ENCODE measurements at regions not wholly inside any gene's neighbourhood (a gene's known extent, or its start where the extent isn't known, plus 50 kb on each side); places are given as distances from the start of the nearest gene placed in this dataset.

GRCh38 chr16:6625606-6626005, 707.0 kb upstream of the RBFOX1 start:
- no peak for TF ChIP-seq CTCF (IDR thresholded peaks at IDR 0.05; ENCODE audit: low read depth, low read length)
- no peak for DNase-seq (ENCODE audit: extremely low read depth, low read depth)

DNA sequence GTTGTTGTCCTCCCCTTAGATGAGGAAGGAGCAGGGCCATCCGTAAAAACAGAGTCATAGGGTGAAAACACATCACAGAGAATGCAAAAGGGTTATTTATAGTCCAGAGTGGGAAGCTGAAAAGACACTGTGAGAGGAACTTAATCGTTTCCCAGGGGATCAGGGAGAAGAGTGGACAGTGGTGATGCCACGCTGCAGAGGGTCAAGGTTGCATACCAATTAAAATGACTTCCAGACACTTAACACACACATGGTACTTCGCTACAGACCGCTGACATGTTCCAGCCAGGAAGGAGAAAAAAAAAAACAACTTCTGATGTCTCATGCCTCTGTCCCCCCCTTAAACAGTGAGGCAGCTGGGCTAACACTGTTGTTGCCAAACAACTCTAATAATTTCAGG, 713.8 kb upstream of the RBFOX1 start:
- no peak for TF ChIP-seq CTCF (IDR thresholded peaks at IDR 0.05; ENCODE audit: low read depth, low read length)

GRCh38 chr16:6616746-6617145, 715.9 kb upstream of the RBFOX1 start:
- no peak for DNase-seq (ENCODE audit: extremely low read depth, low read depth)
- no peak for TF ChIP-seq CTCF (IDR thresholded peaks at IDR 0.05; ENCODE audit: low read depth, low read length)

More for the DNA sequence above, 713.8 kb upstream of the RBFOX1 start:
- DNase-seq (ENCODE audit: extremely low read depth, low read depth), result no peak

GRCh38 chr16:6615636-6616035, 717.0 kb upstream of the RBFOX1 start:
- no peak for TF ChIP-seq CTCF (IDR thresholded peaks at IDR 0.05; ENCODE audit: low read depth, low read length)

GRCh38 chr16:6611535-6611934, 721.1 kb upstream of the RBFOX1 start:
- no peak for TF ChIP-seq CTCF (IDR thresholded peaks at IDR 0.05; ENCODE audit: low read depth, low read length)
- DNase-seq (ENCODE audit: extremely low read depth, low read depth), result no peak

More at GRCh38 chr16:6615636-6616035, 717.0 kb upstream of the RBFOX1 start:
- no peak for DNase-seq (ENCODE audit: extremely low read depth, low read depth)

DNA sequence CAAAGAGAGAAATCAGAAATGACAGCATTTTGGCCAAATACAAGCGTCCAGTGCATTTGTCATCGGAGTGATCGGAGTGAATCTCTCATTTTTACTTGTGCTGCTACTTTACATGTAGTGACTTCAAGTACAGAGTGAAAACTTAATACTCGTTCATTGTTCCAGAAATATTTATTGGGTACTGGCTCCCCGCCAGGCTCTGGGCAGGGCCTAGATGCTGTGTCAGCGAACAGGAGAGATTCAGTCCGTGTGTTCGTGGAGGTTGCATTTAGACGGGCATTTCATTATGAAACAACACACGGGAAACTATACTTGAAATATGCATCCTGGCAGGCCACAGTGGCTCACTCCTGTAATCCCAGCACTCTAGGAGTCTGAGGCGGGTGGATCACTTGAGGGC, 727.2 kb upstream of the RBFOX1 start:
- no peak for DNase-seq (ENCODE audit: extremely low read depth, low read depth)
- TF ChIP-seq CTCF (IDR thresholded peaks at IDR 0.05; ENCODE audit: low read depth, low read length), result no peak

DNA sequence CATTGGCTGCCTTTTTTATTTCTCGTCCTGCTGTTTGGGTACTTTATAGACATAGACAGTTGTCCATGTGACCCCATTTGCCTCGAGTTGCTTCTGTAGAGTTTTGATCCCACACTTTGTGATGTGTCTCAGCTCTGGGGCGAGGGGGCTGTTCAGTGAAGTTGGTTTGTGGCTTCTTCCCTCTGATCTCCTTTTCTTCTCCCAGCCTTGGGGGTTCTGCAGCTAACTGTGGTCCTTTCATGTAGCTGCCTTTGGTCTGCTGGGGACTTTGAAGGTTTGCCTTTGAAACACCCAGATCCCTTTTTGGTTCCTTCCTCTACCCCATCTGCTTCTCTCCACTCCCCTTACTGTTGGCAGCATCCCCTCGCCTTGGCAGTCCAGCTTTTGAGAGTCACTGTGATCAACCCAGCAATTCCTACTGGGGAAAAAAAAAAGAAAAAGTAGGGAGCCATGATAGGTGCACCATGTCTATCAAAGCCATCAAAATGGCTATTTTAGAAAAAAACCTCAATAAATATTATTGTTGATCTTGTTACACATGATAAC, 728.8 kb upstream of the RBFOX1 start:
- no peak for DNase-seq (ENCODE audit: extremely low read depth, low read depth)
- TF ChIP-seq CTCF (IDR thresholded peaks at IDR 0.05; ENCODE audit: low read depth, low read length), result no peak
